ENCODE measurements at regions not wholly inside any gene's neighbourhood (a gene's known extent, or its start where the extent isn't known, plus 50 kb on each side); places are given as distances from the start of the nearest gene placed in this dataset.

DNA sequence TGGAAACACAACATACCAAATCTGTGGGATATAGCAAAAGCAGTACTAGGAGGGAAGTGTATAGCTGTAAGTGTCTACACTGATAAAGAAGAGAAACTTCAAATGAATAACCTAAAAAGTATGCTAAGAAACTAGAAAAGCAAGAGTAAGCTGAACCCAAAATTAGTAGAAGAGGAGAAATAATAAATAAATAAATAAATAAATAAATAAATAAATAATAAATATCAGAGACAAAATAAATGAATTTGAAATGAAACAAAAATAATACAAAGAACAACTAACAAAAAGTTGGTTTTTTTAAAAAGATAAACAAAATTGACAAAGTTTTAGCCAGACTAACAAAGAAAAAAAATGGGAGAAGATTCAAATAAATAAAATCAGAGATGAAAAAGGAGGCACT, 72.7 kb upstream of the TSPAN8 start:
- H3K4me3 ChIP-seq (ENCODE audit: low read length in 2 of 2): no peak overlapping the region
- H3K27ac ChIP-seq (ENCODE audit: low read depth in 1 of 2, low read length in 1 of 2): no peak overlapping the region
- no peaks in the 10 kb centered on the region for H3K36me3 ChIP-seq (ENCODE audit: control insufficient read depth in 2 of 2, insufficient read depth in 2 of 2, low read length in 1 of 2)
- no peaks in the 10 kb centered on the region for H3K27me3 ChIP-seq (ENCODE audit: control insufficient read depth in 2 of 2, insufficient read depth in 1 of 2, low read length in 1 of 2)
- no peaks in the 10 kb centered on the region for H3K4me1 ChIP-seq (ENCODE audit: control insufficient read depth in 2 of 2, insufficient read depth in 2 of 2, low read length in 2 of 2)
- no peak for DNase-seq (ENCODE audit: low read depth in 6 of 9, low spot score in 9 of 9)
- no peaks in the 10 kb centered on the region for H3K9me3 ChIP-seq (ENCODE audit: control insufficient read depth in 2 of 2, insufficient read depth in 1 of 2, low read length in 1 of 2)

DNA sequence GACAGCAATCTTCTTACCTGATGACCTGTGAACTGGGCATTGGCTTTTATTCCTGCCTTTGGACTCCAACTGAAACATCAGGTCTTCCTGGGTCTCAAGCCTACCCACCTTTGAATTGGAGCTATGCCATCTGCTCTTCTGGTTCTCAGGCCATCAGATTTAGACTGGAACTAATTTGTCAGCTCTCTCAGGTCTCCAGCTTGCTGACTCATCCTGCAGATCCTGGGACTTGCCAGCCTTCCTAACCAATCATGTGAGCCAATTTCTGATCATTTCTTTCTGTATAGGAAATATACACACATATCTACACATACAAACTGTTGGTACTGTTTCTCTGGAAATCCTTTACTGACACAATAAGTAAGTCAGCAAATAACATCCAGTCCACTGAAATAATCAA, 65.3 kb upstream of the TSPAN8 start:
- no peak overlapping the region for H3K27ac ChIP-seq (ENCODE audit: low read depth in 1 of 2, low read length in 1 of 2)
- no peaks in the 10 kb centered on the region for H3K9me3 ChIP-seq (ENCODE audit: control insufficient read depth in 2 of 2, insufficient read depth in 1 of 2, low read length in 1 of 2)
- H3K27me3 ChIP-seq (ENCODE audit: control insufficient read depth in 2 of 2, insufficient read depth in 1 of 2, low read length in 1 of 2): no peaks in the 10 kb centered on the region
- DNase-seq (ENCODE audit: low read depth in 6 of 9, low spot score in 9 of 9): no peak
- H3K36me3 ChIP-seq (ENCODE audit: control insufficient read depth in 2 of 2, insufficient read depth in 2 of 2, low read length in 1 of 2): no peaks in the 10 kb centered on the region
- no peaks in the 10 kb centered on the region for H3K4me1 ChIP-seq (ENCODE audit: control insufficient read depth in 2 of 2, insufficient read depth in 2 of 2, low read length in 2 of 2)
- H3K4me3 ChIP-seq (ENCODE audit: low read length in 2 of 2): no peak overlapping the region

DNA sequence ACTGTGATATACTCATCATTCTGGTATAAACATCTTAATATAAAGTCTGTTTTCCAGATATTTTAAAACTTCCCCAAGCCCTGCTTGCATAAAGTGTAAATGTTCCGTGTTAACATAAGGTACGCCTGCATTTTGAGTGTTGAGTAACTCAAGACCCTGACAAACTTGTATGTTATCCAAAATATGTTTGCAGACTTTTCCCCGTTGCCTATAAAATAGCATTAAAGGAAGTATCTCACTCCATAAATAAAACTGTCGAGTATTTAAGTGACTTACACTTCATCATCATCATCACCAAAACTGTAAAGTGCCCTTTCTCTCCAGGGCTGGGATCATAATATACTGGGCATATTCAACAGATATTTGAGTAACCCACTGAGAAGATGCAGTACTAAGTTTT, 64.6 kb upstream of the TSPAN8 start:
- 95% methylated on average over 4 of the region's 4 CpGs for WGBS

GRCh38 chr12:71220260-71220659, 62.5 kb upstream of the TSPAN8 start:
- Histone ChIP-seq H3K27me3 (ENCODE audit: control insufficient read depth in 2 of 2, insufficient read depth in 1 of 2, low read length in 1 of 2) (no peaks in the 10 kb centered on the region), H3K36me3 (ENCODE audit: control insufficient read depth in 2 of 2, insufficient read depth in 2 of 2, low read length in 1 of 2) (no peaks in the 10 kb centered on the region), H3K27ac (ENCODE audit: low read depth in 1 of 2, low read length in 1 of 2) (no peak overlapping the region), H3K4me3 (ENCODE audit: low read length in 2 of 2) (no peak overlapping the region), H3K4me1 (ENCODE audit: control insufficient read depth in 2 of 2, insufficient read depth in 2 of 2, low read length in 2 of 2) (no peaks in the 10 kb centered on the region), H3K9me3 (ENCODE audit: control insufficient read depth in 2 of 2, insufficient read depth in 1 of 2, low read length in 1 of 2) (no peaks in the 10 kb centered on the region)
- DNase-seq (ENCODE audit: low read depth in 6 of 9, low spot score in 9 of 9): no peak
- WGBS: 91% methylated on average over 3 of the region's 3 CpGs

More for the DNA sequence above, 64.6 kb upstream of the TSPAN8 start:
- H3K27ac ChIP-seq (ENCODE audit: low read depth in 1 of 2, low read length in 1 of 2): no peak overlapping the region
- DNase-seq (ENCODE audit: low read depth in 6 of 9, low spot score in 9 of 9): no peak
- H3K4me3 ChIP-seq (ENCODE audit: low read length in 2 of 2): no peak overlapping the region
- no peaks in the 10 kb centered on the region for H3K4me1 ChIP-seq (ENCODE audit: control insufficient read depth in 2 of 2, insufficient read depth in 2 of 2, low read length in 2 of 2)
- no peaks in the 10 kb centered on the region for H3K36me3 ChIP-seq (ENCODE audit: control insufficient read depth in 2 of 2, insufficient read depth in 2 of 2, low read length in 1 of 2)
- H3K27me3 ChIP-seq (ENCODE audit: control insufficient read depth in 2 of 2, insufficient read depth in 1 of 2, low read length in 1 of 2): no peaks in the 10 kb centered on the region
- H3K9me3 ChIP-seq (ENCODE audit: control insufficient read depth in 2 of 2, insufficient read depth in 1 of 2, low read length in 1 of 2): no peaks in the 10 kb centered on the region

DNA sequence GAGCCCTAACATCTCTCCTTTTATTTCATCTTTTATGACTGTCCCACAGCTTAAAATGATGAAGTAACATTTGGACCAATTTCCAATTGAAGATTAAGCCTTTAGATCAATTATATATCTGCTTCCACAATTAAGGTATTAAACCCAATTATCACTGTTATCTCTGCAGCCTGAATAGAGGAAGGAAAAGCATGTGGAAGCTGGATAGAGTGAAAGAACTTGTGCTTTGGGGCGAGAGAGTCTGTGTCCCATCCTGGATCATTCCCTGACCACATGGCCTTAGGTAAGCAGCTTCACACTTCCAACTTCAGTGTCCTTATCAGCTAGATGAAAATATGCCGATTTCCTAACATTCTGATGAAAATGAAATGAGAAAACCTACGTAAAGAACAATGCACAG, 61.4 kb upstream of the TSPAN8 start:
- no peak for DNase-seq (ENCODE audit: low read depth in 6 of 9, low spot score in 9 of 9)
- H3K9me3 ChIP-seq (ENCODE audit: control insufficient read depth in 2 of 2, insufficient read depth in 1 of 2, low read length in 1 of 2): no peaks in the 10 kb centered on the region
- WGBS: 87% methylated on average over 3 of the region's 3 CpGs
- no peaks in the 10 kb centered on the region for H3K27me3 ChIP-seq (ENCODE audit: control insufficient read depth in 2 of 2, insufficient read depth in 1 of 2, low read length in 1 of 2)
- H3K36me3 ChIP-seq (ENCODE audit: control insufficient read depth in 2 of 2, insufficient read depth in 2 of 2, low read length in 1 of 2): no peaks in the 10 kb centered on the region
- no peak overlapping the region for H3K4me3 ChIP-seq (ENCODE audit: low read length in 2 of 2)
- no peaks in the 10 kb centered on the region for H3K4me1 ChIP-seq (ENCODE audit: control insufficient read depth in 2 of 2, insufficient read depth in 2 of 2, low read length in 2 of 2)
- no peak overlapping the region for H3K27ac ChIP-seq (ENCODE audit: low read depth in 1 of 2, low read length in 1 of 2)

DNA sequence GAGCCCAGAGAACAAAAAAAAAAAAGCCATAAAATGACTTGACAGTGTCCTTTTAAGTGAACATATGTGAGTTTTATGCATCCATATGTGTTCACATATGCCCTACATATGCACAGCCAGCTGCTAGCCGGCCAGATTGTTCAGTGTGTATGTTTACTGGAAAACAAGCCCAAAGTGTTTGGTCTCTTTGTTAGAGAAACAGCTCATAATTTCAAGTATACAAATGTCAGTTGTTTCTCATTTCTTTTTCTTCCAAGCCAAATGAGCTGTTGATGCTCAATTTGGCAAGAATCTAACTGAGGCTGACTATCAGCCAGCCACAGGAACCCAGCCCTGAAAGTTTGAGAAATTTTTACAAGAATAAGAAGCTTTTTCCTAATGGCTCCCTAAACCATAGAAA, 60.8 kb upstream of the TSPAN8 start:
- Histone ChIP-seq H3K27ac (ENCODE audit: low read depth in 1 of 2, low read length in 1 of 2) (no peak overlapping the region), H3K4me1 (ENCODE audit: control insufficient read depth in 2 of 2, insufficient read depth in 2 of 2, low read length in 2 of 2) (no peaks in the 10 kb centered on the region), H3K36me3 (ENCODE audit: control insufficient read depth in 2 of 2, insufficient read depth in 2 of 2, low read length in 1 of 2) (no peaks in the 10 kb centered on the region), H3K4me3 (ENCODE audit: low read length in 2 of 2) (no peak overlapping the region), H3K27me3 (ENCODE audit: control insufficient read depth in 2 of 2, insufficient read depth in 1 of 2, low read length in 1 of 2) (no peaks in the 10 kb centered on the region), H3K9me3 (ENCODE audit: control insufficient read depth in 2 of 2, insufficient read depth in 1 of 2, low read length in 1 of 2) (no peaks in the 10 kb centered on the region)
- no peak for DNase-seq (ENCODE audit: low read depth in 6 of 9, low spot score in 9 of 9)
- 87% methylated on average over 1 of the region's 1 CpG for WGBS

- Histone ChIP-seq H3K4me1 (ENCODE audit: control insufficient read depth in 2 of 2, insufficient read depth in 2 of 2, low read length in 2 of 2) (no peaks in the 10 kb centered on the region), H3K36me3 (ENCODE audit: control insufficient read depth in 2 of 2, insufficient read depth in 2 of 2, low read length in 1 of 2) (no peaks in the 10 kb centered on the region), H3K27ac (ENCODE audit: low read depth in 1 of 2, low read length in 1 of 2) (no peak overlapping the region), H3K27me3 (ENCODE audit: control insufficient read depth in 2 of 2, insufficient read depth in 1 of 2, low read length in 1 of 2) (no peaks in the 10 kb centered on the region), H3K4me3 (ENCODE audit: low read length in 2 of 2) (no peak overlapping the region), H3K9me3 (ENCODE audit: control insufficient read depth in 2 of 2, insufficient read depth in 1 of 2, low read length in 1 of 2) (no peaks in the 10 kb centered on the region)
- peak in 2 of 9 donors; percentile 8 to 19 for DNase-seq (ENCODE audit: low read depth in 6 of 9, low spot score in 9 of 9)
- WGBS: 54% methylated on average over 4 of the region's 4 CpGs
Measured at GRCh38 chr12:71216725-71217579, 59.2 kb upstream of the TSPAN8 start.

DNA sequence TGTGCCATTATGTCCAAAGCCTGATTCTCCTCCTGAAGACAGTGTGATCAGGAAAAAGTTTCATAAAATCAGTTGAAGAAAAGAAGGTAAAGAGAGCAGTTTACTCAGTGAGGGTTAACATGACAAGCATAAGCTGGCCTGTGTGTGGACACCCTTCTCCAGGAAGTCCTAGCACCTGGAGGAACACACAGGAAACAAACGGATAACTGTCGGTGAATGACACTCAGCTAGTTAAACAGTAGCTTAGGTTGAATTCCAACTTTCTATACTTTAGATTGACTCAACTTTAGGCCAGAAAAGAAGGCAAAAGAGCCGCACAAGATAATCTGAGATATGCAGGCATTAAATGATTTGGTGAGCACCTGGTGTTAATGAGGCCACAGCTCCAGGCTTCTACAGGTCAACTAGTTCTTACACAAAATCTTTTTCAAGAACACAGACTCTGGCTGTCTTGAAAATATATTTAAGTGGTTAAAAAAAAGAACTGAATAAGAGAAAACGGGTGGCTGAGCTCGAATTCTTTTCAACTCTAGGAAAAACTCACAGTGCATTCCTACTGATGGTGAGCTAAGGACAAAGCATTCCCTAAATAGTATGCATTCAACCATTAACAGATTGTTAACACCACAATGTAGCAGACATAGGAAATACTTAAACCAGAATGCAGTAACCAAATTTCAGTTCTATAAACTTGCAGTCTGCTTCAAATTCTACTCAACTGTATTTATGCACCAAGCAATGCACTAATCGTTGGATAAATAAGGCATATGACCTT, 56.9 kb upstream of the TSPAN8 start:
- 81% methylated on average over 6 of the region's 6 CpGs for WGBS
- H3K9me3 ChIP-seq (ENCODE audit: control insufficient read depth in 2 of 2, insufficient read depth in 1 of 2, low read length in 1 of 2): no peaks in the 10 kb centered on the region
- DNase-seq (ENCODE audit: low read depth in 6 of 9, low spot score in 9 of 9): no peak
- H3K4me1 ChIP-seq (ENCODE audit: control insufficient read depth in 2 of 2, insufficient read depth in 2 of 2, low read length in 2 of 2): no peaks in the 10 kb centered on the region
- no peak overlapping the region for H3K4me3 ChIP-seq (ENCODE audit: low read length in 2 of 2)
- H3K27me3 ChIP-seq (ENCODE audit: control insufficient read depth in 2 of 2, insufficient read depth in 1 of 2, low read length in 1 of 2): no peaks in the 10 kb centered on the region
- H3K27ac ChIP-seq (ENCODE audit: low read depth in 1 of 2, low read length in 1 of 2): no peak overlapping the region
- H3K36me3 ChIP-seq (ENCODE audit: control insufficient read depth in 2 of 2, insufficient read depth in 2 of 2, low read length in 1 of 2): no peaks in the 10 kb centered on the region

DNA sequence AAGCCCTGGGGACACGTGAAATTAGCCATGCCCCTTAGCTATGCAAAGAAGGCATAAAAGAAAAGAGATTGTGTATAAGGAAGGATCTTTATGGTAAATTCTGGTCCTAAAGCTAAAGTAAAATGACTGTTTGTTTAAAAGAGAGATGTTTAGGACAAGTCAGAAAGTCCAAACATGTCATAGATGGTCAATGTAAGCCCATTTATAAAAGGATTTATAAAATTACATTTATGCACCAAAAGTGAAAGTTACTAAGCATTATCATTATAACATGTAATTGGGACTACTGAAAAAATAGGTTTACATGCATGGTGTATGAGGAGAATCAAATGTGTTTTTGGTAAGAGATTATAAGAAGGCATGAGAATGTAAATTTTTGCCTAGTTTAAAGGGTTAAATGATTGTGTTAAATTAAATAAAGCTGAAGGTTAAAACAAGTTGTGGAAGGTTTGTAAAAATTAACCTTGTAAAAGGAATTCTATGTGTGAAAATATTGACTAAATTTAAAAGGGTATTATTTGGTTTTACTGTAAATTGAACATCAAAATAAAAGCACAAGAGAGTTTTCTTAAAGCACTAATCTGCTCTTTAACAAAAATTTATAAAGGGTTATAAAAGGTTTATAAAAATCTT, 50.4 kb upstream of the TSPAN8 start:
- H3K36me3 ChIP-seq (ENCODE audit: control insufficient read depth in 2 of 2, insufficient read depth in 2 of 2, low read length in 1 of 2): no peaks in the 10 kb centered on the region
- no peak for DNase-seq (ENCODE audit: low read depth in 6 of 9, low spot score in 9 of 9)
- H3K27me3 ChIP-seq (ENCODE audit: control insufficient read depth in 2 of 2, insufficient read depth in 1 of 2, low read length in 1 of 2): no peaks in the 10 kb centered on the region
- H3K9me3 ChIP-seq (ENCODE audit: control insufficient read depth in 2 of 2, insufficient read depth in 1 of 2, low read length in 1 of 2): no peaks in the 10 kb centered on the region
- H3K4me1 ChIP-seq (ENCODE audit: control insufficient read depth in 2 of 2, insufficient read depth in 2 of 2, low read length in 2 of 2): no peaks in the 10 kb centered on the region
- H3K27ac ChIP-seq (ENCODE audit: low read depth in 1 of 2, low read length in 1 of 2): no peak overlapping the region
- H3K4me3 ChIP-seq (ENCODE audit: low read length in 2 of 2): no peak overlapping the region
- WGBS: 41% methylated on average over 1 of the region's 1 CpG
